Mucosa of stomach (tissue), 1 donor: ENCODE measurements at regions not wholly inside any gene's neighbourhood (a gene's known extent, or its start where the extent isn't known, plus 50 kb on each side); places are given as distances from the start of the nearest gene placed in this dataset.

Experiments used
- H3K27me3 ChIP-seq: one replicate; pipeline ENCODE4 v1.7.0; 2013; ENCODE audit warnings: mild to moderate bottlenecking, low read length; ENCODE audit not compliant: control insufficient read depth, insufficient read depth
- H3K36me3 ChIP-seq: one replicate; pipeline ENCODE4 v1.7.0; 2013; ENCODE audit warnings: low read length; ENCODE audit not compliant: control insufficient read depth, insufficient read depth
- H3K4me1 ChIP-seq: one replicate; pipeline ENCODE4 v1.7.0; 2013; ENCODE audit warnings: mild to moderate bottlenecking, low read length; ENCODE audit not compliant: control insufficient read depth, insufficient read depth
- H3K4me3 ChIP-seq: one replicate; pipeline ENCODE4 v1.7.0; 2013; ENCODE audit warnings: low read length
- H3K9ac ChIP-seq: one replicate; pipeline ENCODE4 v1.7.0; 2013; ENCODE audit warnings: mild to moderate bottlenecking, low read length, moderate library complexity
- H3K9me3 ChIP-seq: one replicate; pipeline ENCODE4 v1.7.0; 2013; ENCODE audit warnings: mild to moderate bottlenecking, low read length, moderate library complexity; ENCODE audit not compliant: control insufficient read depth
- donor health status: Pancreatic carcinoma.

- Histone ChIP-seq H3K9me3 (no peaks in the 10 kb centered on the region), H3K4me1 (no peaks in the 10 kb centered on the region), H3K27me3 (peaks cover 5% of the 10 kb centered on the region), H3K4me3 (no peak overlapping the region), H3K36me3 (no peaks in the 10 kb centered on the region), H3K9ac (no peak overlapping the region)
These were observed 67.1 kb upstream of the DUSP22 start for GRCh38 chr6:225121-225721.

GRCh38 chr6:225907-226306 lies 66.4 kb upstream of the DUSP22 start:
- Histone ChIP-seq H3K4me3 (no peak overlapping the region), H3K36me3 (no peaks in the 10 kb centered on the region), H3K4me1 (no peaks in the 10 kb centered on the region), H3K9me3 (no peaks in the 10 kb centered on the region), H3K9ac (no peak overlapping the region), H3K27me3 (peaks cover 2% of the 10 kb centered on the region)

DNA sequence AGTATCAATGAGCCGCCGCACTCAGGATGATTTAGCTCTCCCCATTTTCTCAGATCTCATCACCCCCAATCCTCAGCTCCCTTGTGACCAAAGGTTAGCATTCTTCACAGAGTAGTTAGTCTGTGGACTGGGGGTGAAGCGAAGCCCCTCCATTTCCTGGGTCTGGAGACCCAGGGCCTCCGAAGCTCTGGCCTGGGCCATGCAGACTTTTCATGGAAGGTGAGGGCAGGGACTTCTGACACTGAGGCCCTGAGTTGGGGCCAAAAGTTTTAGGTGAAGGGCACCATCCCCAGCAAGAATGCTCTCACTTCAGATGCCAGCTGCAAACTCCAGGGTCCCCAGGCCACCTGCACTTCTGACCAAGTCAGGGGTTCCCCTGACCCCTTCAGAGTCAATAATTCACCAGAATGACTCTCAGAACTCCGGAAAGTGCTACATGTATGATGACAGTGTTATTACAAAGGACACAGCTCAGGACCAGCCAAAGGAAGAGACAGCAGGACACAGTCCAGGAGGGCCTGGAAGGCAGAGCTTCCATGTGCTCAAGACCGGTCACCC lies 65.7 kb upstream of the DUSP22 start:
- Histone ChIP-seq H3K4me3 (no peak overlapping the region), H3K36me3 (no peaks in the 10 kb centered on the region), H3K9ac (no peak overlapping the region), H3K9me3 (no peaks in the 10 kb centered on the region), H3K4me1 (no peaks in the 10 kb centered on the region), H3K27me3 (no peaks in the 10 kb centered on the region)

DNA sequence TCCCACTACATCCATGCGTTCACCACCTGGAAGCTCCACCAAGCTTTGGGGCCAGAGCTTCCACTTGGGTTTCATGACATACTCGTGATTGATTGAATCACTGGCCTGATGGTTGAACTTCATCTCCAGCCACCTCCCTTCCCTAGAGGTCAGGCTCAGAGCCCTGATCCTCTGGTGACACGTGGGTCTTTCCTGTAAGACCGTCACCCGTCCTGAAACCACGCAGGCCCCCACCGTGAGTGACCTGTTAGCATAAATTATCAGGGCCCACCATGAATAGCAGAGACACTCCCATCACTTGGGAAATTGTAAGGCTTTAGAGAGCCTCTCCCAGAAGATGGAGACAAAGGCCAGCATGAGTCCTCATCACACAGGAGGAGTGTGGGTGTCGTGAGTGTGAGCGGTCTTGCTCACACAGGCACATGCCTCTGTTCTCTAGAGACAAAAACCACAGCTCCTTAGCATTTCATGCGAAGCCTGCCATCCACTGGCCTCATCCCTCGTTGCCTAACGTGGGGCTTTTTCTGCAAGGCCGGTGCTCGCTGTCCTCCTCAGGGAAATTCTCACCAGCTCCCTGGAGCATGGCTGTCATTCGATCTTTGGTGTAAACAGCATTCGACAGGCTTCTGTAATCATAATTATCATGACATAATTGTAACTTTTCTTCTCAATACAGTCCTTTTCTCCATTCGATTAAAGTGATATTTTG lies 65.1 kb upstream of the DUSP22 start:
- Histone ChIP-seq H3K4me3 (no peak overlapping the region), H3K4me1 (no peaks in the 10 kb centered on the region), H3K36me3 (no peaks in the 10 kb centered on the region), H3K9ac (no peak overlapping the region), H3K9me3 (no peaks in the 10 kb centered on the region), H3K27me3 (no peaks in the 10 kb centered on the region)

GRCh38 chr6:227812-228338 lies 64.4 kb upstream of the DUSP22 start:
- Histone ChIP-seq H3K9ac (no peak overlapping the region), H3K4me1 (no peaks in the 10 kb centered on the region), H3K27me3 (no peaks in the 10 kb centered on the region), H3K36me3 (no peaks in the 10 kb centered on the region), H3K4me3 (no peak overlapping the region), H3K9me3 (no peaks in the 10 kb centered on the region)

- Histone ChIP-seq H3K4me3 (no peak overlapping the region), H3K4me1 (no peaks in the 10 kb centered on the region)
These were observed 63.2 kb upstream of the DUSP22 start for GRCh38 chr6:228881-229651.

DNA sequence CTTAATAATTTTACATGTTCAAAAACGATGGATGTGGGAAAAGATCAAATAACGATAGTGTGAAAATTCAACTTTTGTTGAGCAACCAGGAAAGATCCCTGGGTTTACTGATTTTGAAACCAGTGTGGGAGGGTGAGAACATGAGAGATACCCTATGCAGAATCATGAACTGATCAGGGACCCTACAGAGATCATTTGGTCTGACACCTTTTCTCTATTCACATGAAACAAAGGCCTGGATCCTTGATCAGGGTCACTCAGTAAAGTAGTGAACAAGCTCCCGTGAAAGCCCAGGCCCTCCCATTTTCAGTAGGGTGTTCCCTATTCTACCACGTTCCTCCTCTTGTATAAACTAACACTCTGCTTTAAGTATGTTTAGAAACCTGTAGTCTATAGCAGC lies 60.5 kb upstream of the DUSP22 start:
- H3K36me3 ChIP-seq: no peaks in the 10 kb centered on the region
- no peak overlapping the region for H3K4me3 ChIP-seq
- H3K9me3 ChIP-seq: no peaks in the 10 kb centered on the region
- no peaks in the 10 kb centered on the region for H3K27me3 ChIP-seq
- H3K4me1 ChIP-seq: peaks cover 10% of the 10 kb centered on the region
- no peak overlapping the region for H3K9ac ChIP-seq

More at GRCh38 chr6:228881-229651, 63.2 kb upstream of the DUSP22 start:
- no peak overlapping the region for H3K9ac ChIP-seq
- H3K36me3 ChIP-seq: no peaks in the 10 kb centered on the region
- no peaks in the 10 kb centered on the region for H3K9me3 ChIP-seq
- H3K27me3 ChIP-seq: no peaks in the 10 kb centered on the region

- Histone ChIP-seq H3K4me1 (peaks cover 10% of the 10 kb centered on the region), H3K36me3 (no peaks in the 10 kb centered on the region), H3K9me3 (no peaks in the 10 kb centered on the region), H3K4me3 (no peak overlapping the region), H3K27me3 (no peaks in the 10 kb centered on the region), H3K9ac (no peak overlapping the region)
These were observed 59.2 kb upstream of the DUSP22 start for GRCh38 chr6:232982-233640.

GRCh38 chr6:234706-235372 lies 57.4 kb upstream of the DUSP22 start:
- Histone ChIP-seq H3K4me3 (no peak overlapping the region), H3K9ac (no peak overlapping the region), H3K9me3 (no peaks in the 10 kb centered on the region), H3K27me3 (no peaks in the 10 kb centered on the region), H3K4me1 (peaks cover 10% of the 10 kb centered on the region), H3K36me3 (no peaks in the 10 kb centered on the region)

GRCh38 chr6:235763-236360 lies 56.4 kb upstream of the DUSP22 start:
- Histone ChIP-seq H3K4me1 (peaks cover 10% of the 10 kb centered on the region), H3K4me3 (peak overlapping the region; percentile 6), H3K36me3 (no peaks in the 10 kb centered on the region), H3K9ac (peak overlapping the region; percentile 42), H3K27me3 (no peaks in the 10 kb centered on the region), H3K9me3 (no peaks in the 10 kb centered on the region)

DNA sequence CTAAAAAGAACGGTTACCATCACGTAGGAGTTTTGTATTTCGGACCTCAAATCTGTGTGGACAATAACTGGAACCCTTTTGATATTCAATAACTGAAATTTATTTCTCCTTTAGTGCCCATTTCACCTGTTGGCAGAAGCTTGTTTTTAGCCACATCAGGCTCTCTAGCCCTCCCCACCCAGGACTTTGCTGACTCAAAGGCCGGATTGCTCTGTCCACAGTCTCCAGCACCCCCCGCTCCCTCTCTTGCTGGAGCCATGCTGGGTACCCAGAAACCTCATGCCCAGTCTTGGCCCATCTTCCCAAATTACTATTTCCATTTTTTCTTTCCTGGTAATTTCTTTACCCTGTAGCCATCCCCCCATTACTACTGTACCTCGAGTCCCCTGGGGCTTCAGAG lies 55.8 kb upstream of the DUSP22 start:
- Histone ChIP-seq H3K4me1 (peaks cover 10% of the 10 kb centered on the region), H3K27me3 (no peaks in the 10 kb centered on the region), H3K36me3 (no peaks in the 10 kb centered on the region), H3K4me3 (peak overlapping the region; percentile 6), H3K9ac (no peak overlapping the region), H3K9me3 (no peaks in the 10 kb centered on the region)
